Spleen (tissue), 11 donors: ENCODE measurements at regions not wholly inside any gene's neighbourhood (a gene's known extent, or its start where the extent isn't known, plus 50 kb on each side); places are given as distances from the start of the nearest gene placed in this dataset.

Experiments used
- DNase-seq: peaks from one replicate; pipeline ENCODE4 v3.0.0-alpha.2; 2020
- H3K27ac ChIP-seq, 8 donors: fragments of 200-600 bp; sonication (generic) in 7 of 8; 1 replicate in 4 of 8; 2 replicates in 4 of 8; pipeline versions ENCODE4 v1.5.0 to v1.8.0; 2016 to 2021; ENCODE audit warnings: inconsistent platforms in 4 of 8, mild to moderate bottlenecking in 4 of 8, moderate library complexity in 1 of 8
- H3K27me3 ChIP-seq, 7 donors: fragments of 200-600 bp; sonication (generic) in 6 of 7; replicated peaks in 1 of 7; 1 replicate in 4 of 7; 2 replicates in 3 of 7; pipeline versions ENCODE4 v1.5.0 to v1.8.0; 2016 to 2021; ENCODE audit warnings: inconsistent platforms in 3 of 7, mild to moderate bottlenecking in 1 of 7
- H3K36me3 ChIP-seq, 6 donors: fragments of 200-600 bp; sonication (generic) in 5 of 6; 1 replicate in 4 of 6; 2 replicates in 2 of 6; pipeline versions ENCODE4 v1.5.0 to v1.8.0; 2016 to 2021; ENCODE audit warnings: inconsistent platforms in 2 of 6
- H3K4me1 ChIP-seq, 6 donors: fragments of 200-600 bp; sonication (generic) in 5 of 6; 1 replicate in 3 of 6; 2 replicates in 3 of 6; pipeline versions ENCODE4 v1.5.0 to v1.8.0; 2016 to 2021; ENCODE audit warnings: inconsistent platforms in 3 of 6
- H3K4me3 ChIP-seq, 8 donors: fragments of 200-600 bp; sonication (generic) in 7 of 8; 1 replicate in 4 of 8; 2 replicates in 4 of 8; pipeline versions ENCODE4 v1.5.0 to v1.8.0; 2016 to 2021; ENCODE audit warnings: inconsistent platforms in 4 of 8, mild to moderate bottlenecking in 4 of 8, moderate library complexity in 2 of 8
- H3K9me3 ChIP-seq, 8 donors: fragments of 200-600 bp; sonication (generic) in 7 of 8; 1 replicate in 4 of 8; 2 replicates in 4 of 8; pipeline versions ENCODE4 v1.5.0 to v1.8.0; 2016 to 2021; ENCODE audit warnings: inconsistent platforms in 4 of 8
- POLR2A ChIP-seq, 3 donors: fragments of 450-650 bp; IDR thresholded peaks; one replicate each; pipeline ENCODE4 v1.5.1; 2017; ENCODE audit warnings: antibody characterized with exemption in 3 of 3, mild to moderate bottlenecking in 1 of 3
- POLR2AphosphoS5 ChIP-seq, 3 donors: sonication (generic); formaldehyde crosslinking; IDR thresholded peaks; one replicate each; pipeline ENCODE4 v1.5.1; 2017; ENCODE audit warnings: antibody characterized with exemption in 3 of 3
- WGBS, 5 donors: extraction: QIAGEN DNeasy Blood & Tissue Kit in 3 of 5; methylation state at CpG; one replicate each; pipeline versions ENCODE4 v1.1.5 to v1.1.7; 2013 to 2018; 5-methylcytosine and 5-hydroxymethylcytosine counted together
- intact Hi-C: fragments of 100-400 bp; cut with DNase I; formaldehyde crosslinking; loops from one replicate; pipeline ENCODE4 v1.15.0; 2023; ENCODE audit warnings: low total_unique reads
- TF ChIP-seq, protein P1 (sequence below), 11 experiments: fragments of 200-600 bp in 7 of 11; fragments of 450-650 bp in 4 of 11; sonication (generic) in 4 of 11; IDR thresholded peaks in 8 of 11; conservative IDR thresholded peaks in 3 of 11; 1 replicate in 7 of 11; 2 replicates in 4 of 11; pipeline versions ENCODE4 v1.4.0 to v1.8.0; 2016 to 2021; ENCODE audit warnings: antibody characterized with exemption in 11 of 11, inconsistent platforms in 4 of 11, mild to moderate bottlenecking in 1 of 11
- donor health status: healthy with polysubstance abuse.
- donor health status: DM: no; HTN: no; CAD: no; lungs with moderate emphysema.
- donor health status: DM: no; HTN: no; CAD: no.
- donor health status: Bipolar disorder and iron deficiency.
- donor health status: healthy.
- donor health status: DM: no; HTN: no; CAD: no.
- donor health status: DM: yes; HTN: yes; CAD: no.

DNA sequence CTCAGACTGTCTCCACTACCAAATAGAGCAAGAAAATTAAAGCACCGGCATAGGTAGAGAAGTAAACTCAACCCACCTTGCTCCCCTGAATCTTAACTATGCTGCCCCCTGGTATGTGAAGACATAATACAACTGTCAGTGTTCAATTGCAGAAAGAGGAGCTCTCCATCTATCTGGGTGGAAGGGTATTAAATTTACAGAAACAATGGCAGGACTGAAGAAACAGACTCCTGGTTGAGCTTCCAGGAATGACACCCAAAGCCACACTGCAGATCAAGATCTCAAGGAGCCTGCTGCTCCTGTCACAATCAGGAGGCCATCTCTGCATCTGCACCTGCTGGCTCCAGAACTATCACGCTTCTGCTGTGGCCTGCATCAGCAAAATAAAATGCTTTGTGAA lies 132.1 kb upstream of the BMAL1 start:
- H3K4me3 ChIP-seq, result no peak overlapping the region
- intact Hi-C loops, result no loop called here
- no peaks in the 10 kb centered on the region for H3K4me1 ChIP-seq
- H3K36me3 ChIP-seq, result no peaks in the 10 kb centered on the region
- H3K9me3 ChIP-seq, result no peaks in the 10 kb centered on the region
- 74 to 92% (median 84%) methylated on average over 2 of the region's 2 CpGs for WGBS, 5 donors
- no peak for DNase-seq
- peaks cover 0 to 54% (median 0%) of the 10 kb centered on the region in 7 donors for H3K27me3 ChIP-seq
- TF ChIP-seq, protein P1, sequence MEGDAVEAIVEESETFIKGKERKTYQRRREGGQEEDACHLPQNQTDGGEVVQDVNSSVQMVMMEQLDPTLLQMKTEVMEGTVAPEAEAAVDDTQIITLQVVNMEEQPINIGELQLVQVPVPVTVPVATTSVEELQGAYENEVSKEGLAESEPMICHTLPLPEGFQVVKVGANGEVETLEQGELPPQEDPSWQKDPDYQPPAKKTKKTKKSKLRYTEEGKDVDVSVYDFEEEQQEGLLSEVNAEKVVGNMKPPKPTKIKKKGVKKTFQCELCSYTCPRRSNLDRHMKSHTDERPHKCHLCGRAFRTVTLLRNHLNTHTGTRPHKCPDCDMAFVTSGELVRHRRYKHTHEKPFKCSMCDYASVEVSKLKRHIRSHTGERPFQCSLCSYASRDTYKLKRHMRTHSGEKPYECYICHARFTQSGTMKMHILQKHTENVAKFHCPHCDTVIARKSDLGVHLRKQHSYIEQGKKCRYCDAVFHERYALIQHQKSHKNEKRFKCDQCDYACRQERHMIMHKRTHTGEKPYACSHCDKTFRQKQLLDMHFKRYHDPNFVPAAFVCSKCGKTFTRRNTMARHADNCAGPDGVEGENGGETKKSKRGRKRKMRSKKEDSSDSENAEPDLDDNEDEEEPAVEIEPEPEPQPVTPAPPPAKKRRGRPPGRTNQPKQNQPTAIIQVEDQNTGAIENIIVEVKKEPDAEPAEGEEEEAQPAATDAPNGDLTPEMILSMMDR (IDR thresholded peaks at IDR 0.05 in 8 of 11, conservative IDR thresholded peaks at IDR 0.05 in 3 of 11), result no peak
- TF ChIP-seq POLR2A (IDR thresholded peaks at IDR 0.05) (no peak), POLR2AphosphoS5 (IDR thresholded peaks at IDR 0.05) (no peak)
- H3K27ac ChIP-seq, result no peak overlapping the region

- WGBS, 5 donors, result 75 to 88% (median 87%) methylated on average over 2 of the region's 2 CpGs
- no peak for DNase-seq
- Histone ChIP-seq H3K4me1 (no peaks in the 10 kb centered on the region), H3K27me3 (peaks cover 0 to 38% (median 0%) of the 10 kb centered on the region in 7 donors), H3K27ac (no peak overlapping the region), H3K4me3 (no peak overlapping the region), H3K36me3 (no peaks in the 10 kb centered on the region), H3K9me3 (peaks cover 0 to 8% (median under 1%) of the 10 kb centered on the region in 8 donors)
- intact Hi-C loops, result no loop called here
- TF ChIP-seq POLR2AphosphoS5 (IDR thresholded peaks at IDR 0.05), result no peak
These were observed 127.6 kb upstream of the BMAL1 start for GRCh38 chr11:13149991-13150390.

- peaks cover 0 to 33% (median 0%) of the 10 kb centered on the region in 7 donors for H3K27me3 ChIP-seq
- no peak for DNase-seq
- intact Hi-C loops, result no loop called here
- no peak overlapping the region for H3K27ac ChIP-seq
- WGBS, 5 donors, result 80 to 89% (median 86%) methylated on average over 5 of the region's 5 CpGs
- no peak overlapping the region for H3K4me3 ChIP-seq
- TF ChIP-seq POLR2A (IDR thresholded peaks at IDR 0.05) (no peak), POLR2AphosphoS5 (IDR thresholded peaks at IDR 0.05) (no peak)
- TF ChIP-seq, protein P1 (IDR thresholded peaks at IDR 0.05 in 8 of 11, conservative IDR thresholded peaks at IDR 0.05 in 3 of 11), result no peak
- H3K9me3 ChIP-seq, result peaks cover 0 to 13% (median 3%) of the 10 kb centered on the region in 8 donors
- no peaks in the 10 kb centered on the region for H3K4me1 ChIP-seq
- no peaks in the 10 kb centered on the region for H3K36me3 ChIP-seq
These were observed 127.1 kb upstream of the BMAL1 start for GRCh38 chr11:13150487-13150886.

DNA sequence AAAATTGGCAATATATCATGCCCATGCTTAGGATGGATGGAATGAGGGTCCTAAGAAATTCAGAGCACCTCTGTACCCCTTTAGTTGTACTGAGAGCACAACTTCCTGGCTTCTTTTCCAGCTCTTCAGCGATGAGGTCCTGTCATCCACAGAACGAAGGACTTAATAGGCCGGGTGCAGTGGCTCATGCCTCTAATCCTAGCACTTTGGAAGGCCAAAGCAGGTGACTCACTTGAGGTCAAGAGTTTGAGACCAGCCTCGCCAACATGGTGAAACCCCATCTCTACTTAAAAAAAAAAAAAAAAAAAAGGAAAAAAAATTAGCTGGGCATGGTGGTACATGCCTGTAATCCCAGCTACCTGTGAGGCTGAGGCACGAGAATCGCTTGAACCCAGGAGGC lies 125.3 kb upstream of the BMAL1 start:
- H3K4me1 ChIP-seq, result no peaks in the 10 kb centered on the region
- H3K36me3 ChIP-seq, result no peaks in the 10 kb centered on the region
- intact Hi-C loops, result no loop called here
- 70 to 92% (median 81%) methylated on average over 6 of the region's 6 CpGs for WGBS, 5 donors
- peaks cover 0 to 31% (median 0%) of the 10 kb centered on the region in 7 donors for H3K27me3 ChIP-seq
- DNase-seq, result no peak
- no peak overlapping the region for H3K27ac ChIP-seq
- peaks cover 0 to 26% (median 9%) of the 10 kb centered on the region in 8 donors for H3K9me3 ChIP-seq
- H3K4me3 ChIP-seq, result no peak overlapping the region
- no peak for TF ChIP-seq POLR2A (IDR thresholded peaks at IDR 0.05)
- no peak for TF ChIP-seq POLR2AphosphoS5 (IDR thresholded peaks at IDR 0.05)
- TF ChIP-seq, protein P1 (IDR thresholded peaks at IDR 0.05 in 8 of 11, conservative IDR thresholded peaks at IDR 0.05 in 3 of 11), result no peak
